T-helper 9 cell (primary cell): ENCODE measurements at regions not wholly inside any gene's neighbourhood (a gene's known extent, or its start where the extent isn't known, plus 50 kb on each side); places are given as distances from the start of the nearest gene placed in this dataset.

Experiments
- DNase-seq: peaks from one replicate; pipeline ENCODE4 v3.0.0-alpha.2; 2020

GRCh38 chr2:118738106-118738505 is 109.3 kb downstream of the EN1 start:
- DNase-seq = no peak

DNA sequence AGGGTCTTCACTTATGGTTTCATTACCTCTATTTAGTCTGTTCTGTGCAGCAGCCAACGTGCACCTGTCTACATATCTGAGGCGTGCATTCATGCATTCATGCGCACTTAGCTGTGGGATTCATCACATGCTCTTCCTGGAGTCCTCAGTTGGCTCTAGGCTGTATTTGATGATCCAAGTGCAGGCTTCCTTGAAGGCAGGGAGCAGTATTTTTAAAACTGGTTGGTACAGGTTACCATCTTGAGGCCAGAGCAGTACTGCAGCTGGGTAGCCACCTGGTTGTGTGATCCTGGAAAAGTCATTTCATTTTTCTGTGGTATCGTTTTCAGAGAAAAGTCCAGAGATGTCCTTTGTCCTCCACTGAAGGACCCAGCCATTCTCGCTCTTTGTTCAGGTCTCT is 109.8 kb downstream of the EN1 start:
- no peak for DNase-seq

DNA sequence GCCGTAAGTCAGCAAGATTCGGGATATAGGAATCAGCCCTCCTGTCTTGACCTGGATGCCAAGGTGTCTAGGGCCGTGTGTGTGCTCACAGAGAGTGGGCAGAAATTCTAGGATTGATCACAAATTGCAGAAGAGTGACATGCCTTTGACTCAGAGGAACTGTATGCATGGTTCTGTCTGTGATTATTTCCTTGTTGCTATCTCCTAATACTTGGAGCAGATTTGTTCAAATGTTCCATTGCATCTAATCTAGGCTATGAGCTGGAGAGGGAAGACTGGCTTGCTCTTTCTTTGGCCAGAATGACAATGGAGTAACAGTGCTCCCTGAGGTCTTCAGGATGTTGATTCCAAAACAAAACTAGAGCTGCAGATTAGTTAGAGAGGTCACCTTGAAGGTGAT is 115.0 kb downstream of the EN1 start:
- no peak for DNase-seq

- no peak for DNase-seq
Observed at GRCh38 chr2:118731413-118731812, 116.0 kb downstream of the EN1 start.

DNA sequence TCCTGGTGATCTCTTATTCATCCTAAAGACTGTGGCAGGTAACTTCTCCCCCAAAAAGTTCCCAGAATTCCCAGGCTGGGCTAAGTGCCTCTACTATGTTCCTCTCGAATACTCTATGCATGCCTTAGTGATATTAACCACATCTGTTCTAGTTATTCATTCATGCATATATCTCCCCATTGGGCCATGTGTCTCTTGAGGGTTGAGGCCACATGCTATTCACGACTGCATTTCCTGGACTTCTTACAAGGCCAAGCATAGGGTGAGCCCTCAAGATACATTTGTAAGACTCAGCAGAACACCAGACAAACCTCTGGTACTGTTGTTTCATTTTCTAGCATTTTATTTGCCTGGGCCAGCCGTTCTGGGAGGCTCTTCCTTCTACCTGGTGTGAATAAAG is 117.0 kb downstream of the EN1 start:
- DNase-seq = no peak

- DNase-seq = no peak
Observed at GRCh38 chr2:118729760-118730159, 117.7 kb downstream of the EN1 start.

DNA sequence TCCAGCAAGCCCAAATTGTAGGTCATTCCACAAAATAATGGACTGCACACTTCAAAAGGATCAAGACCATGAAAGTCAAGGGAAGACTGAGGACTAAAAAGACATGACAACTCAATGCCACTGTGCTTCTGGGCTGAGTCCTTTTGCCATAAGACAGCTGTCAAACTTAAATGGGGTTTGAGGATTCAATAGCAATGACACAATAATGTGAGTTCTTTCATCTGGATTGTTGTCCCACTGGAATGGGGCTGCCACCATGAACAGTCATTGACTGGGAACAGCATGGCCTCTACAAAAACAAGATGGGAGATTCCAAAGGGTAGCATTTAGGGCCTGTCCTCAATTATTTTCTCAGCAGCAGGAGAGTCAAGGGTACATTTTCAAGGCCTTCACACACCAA is 118.5 kb downstream of the EN1 start:
- no peak for DNase-seq

DNA sequence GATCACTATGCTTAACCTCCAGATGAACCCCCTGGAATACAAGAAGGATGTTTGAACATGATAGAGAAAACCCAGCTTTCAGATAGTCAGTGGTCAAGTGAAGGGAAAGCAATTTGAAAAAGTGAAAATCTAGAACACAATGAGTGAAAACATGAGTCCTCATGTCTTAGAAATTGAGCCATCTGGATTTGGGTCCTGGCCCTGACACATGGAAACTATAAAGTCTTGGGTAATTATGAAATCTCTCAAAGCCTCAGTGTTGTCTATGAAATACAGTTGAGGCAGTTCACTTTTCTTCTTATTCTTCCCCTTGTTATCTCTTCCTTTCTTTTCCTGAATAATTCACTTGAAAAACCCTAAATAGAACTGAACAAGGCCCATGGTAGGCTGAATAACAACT is 120.6 kb downstream of the EN1 start:
- DNase-seq = no peak

- no peak for DNase-seq
Observed at GRCh38 chr2:118723394-118723793, 124.1 kb downstream of the EN1 start.

GRCh38 chr2:118722976-118723375 is 124.5 kb downstream of the EN1 start:
- DNase-seq = no peak

DNA sequence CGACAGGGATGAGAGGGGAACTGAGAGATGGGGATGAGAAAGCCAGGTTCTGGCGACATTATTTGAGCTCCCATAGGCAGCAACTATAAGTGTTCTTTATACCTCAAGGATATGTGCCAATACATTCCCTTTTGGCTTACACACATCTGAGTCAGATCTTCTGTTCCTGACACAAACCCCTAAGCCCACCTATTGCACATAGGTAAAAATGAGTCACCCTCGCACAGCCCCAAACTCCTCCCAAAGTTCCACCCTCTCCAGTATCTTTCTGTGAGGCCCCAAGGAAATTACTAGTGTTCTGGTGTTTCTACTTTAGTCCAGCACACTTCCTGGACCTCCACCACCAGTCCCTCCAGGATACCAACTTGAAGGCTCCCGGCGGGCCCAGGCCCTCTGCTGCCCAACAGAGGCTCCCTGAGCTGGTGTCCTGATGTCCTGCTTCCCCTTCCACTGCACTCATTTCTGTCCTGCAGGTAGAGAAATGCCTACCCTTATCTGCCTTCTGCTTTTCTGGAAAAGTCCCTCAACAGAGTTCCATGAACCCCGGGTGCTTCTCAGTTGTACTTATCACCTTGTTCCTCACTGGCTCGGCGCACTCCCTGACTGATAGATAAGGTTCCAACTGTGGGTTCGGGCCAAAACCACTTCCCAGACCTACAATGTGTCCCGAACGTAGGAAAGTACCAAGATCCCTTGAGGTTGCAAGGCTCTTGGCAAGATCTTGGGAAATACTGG is 125.5 kb downstream of the EN1 start:
- DNase-seq = no peak

DNA sequence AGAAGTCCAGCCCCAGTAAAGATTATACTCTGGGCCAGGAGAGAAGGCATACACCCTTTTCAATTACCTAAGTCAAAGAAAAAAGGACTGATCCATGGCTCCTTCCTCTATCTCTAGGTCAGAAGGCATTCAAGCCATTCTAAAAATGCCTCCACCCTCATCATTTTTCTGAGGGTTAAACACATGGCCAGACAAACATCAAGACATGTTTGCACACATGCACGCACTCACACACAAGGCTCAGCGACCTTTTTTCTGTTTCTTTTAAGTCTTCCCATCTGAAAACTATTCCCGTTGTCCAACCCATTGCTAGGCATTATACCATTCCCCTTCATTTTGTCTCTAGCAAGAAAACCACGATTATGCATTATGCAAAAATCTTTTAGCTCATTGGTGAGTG is 126.6 kb downstream of the EN1 start:
- no peak for DNase-seq

DNA sequence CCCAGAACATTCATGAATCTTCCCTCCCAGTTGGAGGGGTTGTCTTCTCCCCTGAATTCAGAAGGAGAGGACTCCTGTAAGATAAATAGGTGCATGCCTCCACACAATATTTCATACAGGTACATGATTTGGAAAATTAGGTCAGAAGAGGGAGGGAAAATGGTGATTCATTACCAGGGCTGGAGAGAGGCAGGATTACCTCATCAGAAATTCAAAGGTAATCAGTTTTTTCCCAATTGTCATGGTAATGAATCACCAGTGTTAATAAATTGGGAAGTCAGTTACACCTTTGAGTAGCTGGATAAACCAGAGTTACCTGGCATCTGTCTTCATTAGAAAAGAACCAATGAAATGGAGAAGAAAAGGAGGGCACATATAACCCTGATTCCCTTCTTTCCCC is 128.5 kb downstream of the EN1 start:
- no peak for DNase-seq

GRCh38 chr2:118716102-118716501 is 131.3 kb downstream of the EN1 start:
- DNase-seq = no peak

DNA sequence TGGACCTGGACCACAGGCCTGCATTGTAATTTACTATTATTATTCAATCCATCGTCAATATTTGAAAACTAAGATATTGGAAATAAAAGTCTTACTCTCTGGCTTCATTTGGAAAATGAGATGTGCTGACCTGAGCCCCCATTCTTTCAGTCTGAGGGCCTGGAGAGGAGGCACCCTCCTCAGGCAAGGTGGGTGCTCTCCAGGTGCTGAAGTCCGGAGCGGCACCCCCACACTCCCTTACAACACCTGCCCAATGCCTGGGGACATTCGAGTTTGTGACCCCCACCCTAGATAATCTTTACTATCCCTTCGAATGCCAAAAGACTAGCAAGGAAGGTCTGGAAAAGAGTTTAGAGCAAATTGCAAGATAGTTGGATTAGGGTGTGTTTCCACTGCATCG is 133.3 kb downstream of the EN1 start:
- no peak for DNase-seq

DNA sequence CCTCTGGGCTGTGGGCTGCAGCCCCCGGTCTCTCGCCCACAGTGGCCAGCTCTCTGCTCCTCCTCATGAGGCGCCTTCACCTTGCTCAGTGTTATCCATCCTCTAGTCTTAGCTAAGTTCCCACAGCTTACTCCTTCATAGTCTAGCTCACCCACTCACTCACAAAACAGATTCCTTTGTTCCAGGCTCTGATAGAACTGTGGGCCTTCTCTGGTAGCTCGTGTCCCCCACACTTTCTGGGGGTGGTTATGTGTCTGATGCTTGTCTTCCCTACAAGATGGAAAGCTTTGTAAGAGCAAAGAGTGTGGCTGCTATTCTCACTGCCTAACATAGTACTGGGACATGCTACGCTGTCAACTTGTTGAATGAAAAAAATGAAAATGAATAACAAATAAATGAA is 135.8 kb downstream of the EN1 start:
- DNase-seq = no peak

DNA sequence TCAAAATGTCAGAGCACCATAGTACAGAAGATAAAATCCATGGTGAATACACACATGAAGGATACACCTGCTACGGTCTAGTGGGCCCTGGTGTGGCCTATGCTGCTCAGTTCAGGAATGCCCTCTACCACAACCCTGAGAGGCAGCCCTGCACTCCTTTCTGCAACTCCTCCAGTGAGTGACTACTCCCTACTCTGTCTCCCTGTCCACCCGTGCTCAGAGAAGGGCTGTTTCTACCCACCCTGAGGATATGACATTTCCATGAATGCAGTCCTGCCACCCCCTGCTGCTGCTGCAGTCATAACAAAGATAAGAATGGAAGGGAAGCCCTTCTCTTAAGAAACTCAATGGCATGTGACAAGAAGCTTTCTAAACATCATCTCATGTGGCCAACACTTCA is 137.0 kb downstream of the EN1 start:
- no peak for DNase-seq

DNA sequence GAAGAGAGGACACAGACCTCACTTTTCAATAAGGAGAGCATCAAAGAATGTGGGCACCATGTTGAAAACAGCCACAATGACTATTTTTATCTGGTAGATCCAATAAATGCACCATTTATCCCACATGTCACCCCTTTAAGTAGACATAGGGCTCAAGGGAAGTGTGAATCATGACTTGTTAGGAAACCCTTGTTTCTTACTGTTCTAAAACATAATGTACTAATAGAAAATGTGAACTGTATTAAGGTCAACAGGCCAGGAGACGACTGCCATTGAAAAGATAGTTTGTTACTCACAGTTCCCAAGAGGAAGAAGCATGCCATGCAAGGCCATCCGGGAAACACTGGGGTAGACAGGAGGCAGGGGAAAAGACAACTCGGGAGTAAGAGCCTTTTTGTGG is 137.7 kb downstream of the EN1 start:
- DNase-seq = no peak

- no peak for DNase-seq
Observed at GRCh38 chr2:118706844-118707243, 140.6 kb downstream of the EN1 start.

DNA sequence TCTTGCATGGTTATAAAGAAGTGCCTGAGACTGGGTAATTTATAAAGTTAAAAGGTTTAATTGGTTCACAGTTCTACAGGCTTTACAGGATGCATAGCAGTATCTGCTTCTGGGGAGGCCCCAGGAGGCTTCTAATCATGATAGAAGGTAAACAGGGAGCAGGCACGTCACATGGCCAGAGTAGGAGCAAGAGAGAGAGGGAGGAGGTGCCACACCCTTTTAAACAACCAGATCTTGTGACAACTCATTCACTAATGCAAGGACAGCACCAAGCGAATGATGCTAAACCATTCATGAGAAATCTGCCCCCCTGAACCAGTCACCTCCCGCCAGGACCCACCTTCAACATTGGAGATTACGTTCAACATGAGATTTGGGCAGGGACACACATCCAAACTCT is 141.1 kb downstream of the EN1 start:
- no peak for DNase-seq

DNA sequence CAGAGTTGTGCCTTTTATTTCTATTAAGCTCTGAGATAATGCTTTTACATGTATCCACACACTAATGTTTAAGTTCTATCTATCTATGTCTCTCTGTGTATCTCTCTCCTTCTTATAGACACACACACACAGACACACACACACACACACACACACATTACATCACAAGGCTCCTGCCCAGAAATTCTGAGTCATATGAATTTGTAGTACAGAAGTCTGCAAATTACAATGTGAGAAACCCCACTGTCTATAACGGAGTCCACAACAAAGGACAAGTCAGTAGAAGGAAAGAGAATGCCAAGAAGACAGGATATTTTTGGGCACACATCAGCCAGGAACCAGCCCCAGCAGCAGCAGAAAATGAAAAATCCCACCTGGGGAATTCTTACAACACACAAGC is 142.4 kb downstream of the EN1 start:
- no peak for DNase-seq

DNA sequence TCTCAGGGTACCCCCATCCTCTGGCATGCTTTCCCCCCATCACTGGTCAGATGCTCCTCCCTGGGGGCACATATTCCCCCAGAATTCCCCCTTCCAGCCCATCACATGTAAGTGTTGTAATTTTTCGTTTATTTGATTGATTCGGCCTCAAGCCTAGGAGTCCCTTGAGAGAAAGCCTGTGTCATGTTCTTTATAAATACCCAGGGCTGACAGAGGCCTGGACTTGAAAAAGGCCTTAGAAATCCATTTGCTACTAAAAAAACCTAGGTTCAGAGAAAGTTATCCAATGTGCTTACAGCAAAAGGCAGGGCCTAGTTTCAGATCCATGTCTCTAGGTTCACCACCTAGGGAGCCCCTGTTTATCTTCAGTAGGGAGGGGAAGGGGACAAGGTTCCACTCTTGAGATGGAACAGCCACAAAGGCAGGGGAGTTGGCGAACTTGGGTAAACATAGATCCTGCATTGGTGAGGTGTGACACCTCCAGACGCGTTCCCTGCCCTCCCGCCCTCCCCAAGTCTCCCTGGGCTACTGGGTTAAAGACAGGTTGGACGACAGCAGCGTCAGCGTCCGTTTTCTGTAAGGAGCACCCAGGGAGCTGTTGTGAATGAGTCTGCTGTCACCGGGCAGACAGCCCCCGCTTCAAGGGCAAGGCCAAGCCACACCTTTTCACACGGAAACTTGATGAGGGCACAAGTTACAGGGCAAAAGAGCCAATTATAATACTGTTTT is 147.8 kb downstream of the EN1 start:
- no peak for DNase-seq

GRCh38 chr2:118698564-118698963 is 148.9 kb downstream of the EN1 start:
- no peak for DNase-seq

DNA sequence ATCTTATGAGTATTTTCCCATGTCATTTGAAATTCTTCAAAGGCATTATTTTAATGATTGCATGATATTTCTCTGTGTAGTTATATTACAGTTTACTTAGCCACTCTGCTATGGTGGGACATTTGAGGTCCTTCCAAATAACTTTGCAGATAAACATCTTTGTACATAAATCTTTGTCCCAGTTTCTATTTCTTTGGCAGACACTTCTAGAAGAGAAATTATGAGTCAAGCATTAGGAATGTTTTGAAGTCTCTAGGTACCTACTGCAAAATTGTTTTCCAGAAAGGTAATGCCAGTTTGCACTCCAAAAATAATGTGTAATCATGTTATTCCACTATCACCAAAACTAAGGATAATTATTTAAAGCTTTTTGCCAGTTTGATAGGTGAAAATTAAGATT is 149.7 kb downstream of the EN1 start:
- DNase-seq = no peak
